ENCODE measurements at regions not wholly inside any gene's neighbourhood (a gene's known extent, or its start where the extent isn't known, plus 50 kb on each side); places are given as distances from the start of the nearest gene placed in this dataset.

- TF ChIP-seq CTCF (IDR thresholded peaks at IDR 0.05) (no peak), POLR2AphosphoS5 (IDR thresholded peaks at IDR 0.05) (no peak)
Measured at GRCh38 chr19:28457620-28458019, 755.3 kb downstream of the UQCRFS1 start.
